ENCODE measurements at regions not wholly inside any gene's neighbourhood (a gene's known extent, or its start where the extent isn't known, plus 50 kb on each side); places are given as distances from the start of the nearest gene placed in this dataset.

- Histone ChIP-seq H4K91ac (ENCODE audit: insufficient read depth, low read depth, low read length) (no peak overlapping the region), H3K9ac (ENCODE audit: low read depth, low read length) (no peak overlapping the region), H2BK120ac (ENCODE audit: low read depth, low read length) (no peak overlapping the region), H4K20me1 (ENCODE audit: insufficient read depth, low read length) (no peaks in the 10 kb centered on the region), H3K27me3 (ENCODE audit: control insufficient read depth, insufficient read depth, low read length) (peaks cover 9% of the 10 kb centered on the region), H3K23ac (ENCODE audit: low read depth, low read length) (no peak overlapping the region), H4K8ac (ENCODE audit: low read depth in 2 of 2, low read length in 2 of 2) (no peak overlapping the region), H3K18ac (ENCODE audit: low read depth, low read length) (no peak overlapping the region), H2BK15ac (ENCODE audit: low read depth, low read length) (no peak overlapping the region), H2AFZ (replicated peaks; ENCODE audit: low read length, poor library complexity) (no peak overlapping the region), H3K56ac (ENCODE audit: extremely low read depth, insufficient read depth, low read length) (no peak overlapping the region), H3K14ac (replicated peaks; ENCODE audit: low read depth, low read length) (no peak overlapping the region), H3K9me1 (ENCODE audit: insufficient read depth, low read length) (no peaks in the 10 kb centered on the region), H3K9me3 (ENCODE audit: control insufficient read depth, insufficient read depth, low read length) (no peaks in the 10 kb centered on the region), H3K4me1 (ENCODE audit: control insufficient read depth, insufficient read depth, low read length) (no peaks in the 10 kb centered on the region), H4K5ac (ENCODE audit: low read depth, low read length) (no peak overlapping the region), H2BK5ac (ENCODE audit: low read depth, low read length, poor library complexity, severe bottlenecking) (no peak overlapping the region), H3K4ac (ENCODE audit: low read depth, low read length) (no peak overlapping the region), H2AK5ac (ENCODE audit: low read depth, low read length) (no peak overlapping the region), H3K4me2 (ENCODE audit: low read depth, low read length) (no peak overlapping the region), H3K4me3 (ENCODE audit: insufficient read depth, low read depth, low read length) (no peak overlapping the region), H3K36me3 (ENCODE audit: control insufficient read depth, insufficient read depth, low read length) (no peaks in the 10 kb centered on the region), H2AK9ac (replicated peaks; ENCODE audit: low read depth, low read length, poor library complexity) (no peak overlapping the region), H3K27ac (ENCODE audit: insufficient read depth, low read length) (no peak overlapping the region), H2BK20ac (ENCODE audit: low read depth, low read length) (no peak overlapping the region), H3K79me1 (ENCODE audit: low read depth in 1 of 2, low read length in 2 of 2) (no peaks in the 10 kb centered on the region)
- BruUV-seq (replicated peaks) = no TSS peak
- DNase-seq = no peak
- in situ Hi-C loops (cut with MboI; ENCODE audit: low sequenced_read_pairs) (no loop called here), intact Hi-C loops (cut with micrococcal nuclease) (no loop called here), dilution Hi-C loops (cut with HindIII; ENCODE audit: low sequenced_read_pairs, unreplicated experiment) (no loop called here)
- CTCF ChIA-PET = no interaction called here
- TF ChIP-seq POLR2A (IDR thresholded peaks at IDR 0.05; ENCODE audit: low read depth, low read length) (no peak), MAZ (IDR thresholded peaks at IDR 0.05; ENCODE audit: borderline replicate concordance, low read depth, low read length) (no peak)
- no peak for ATAC-seq (ENCODE audit: low read depth)
- POLR2A ChIA-PET (ENCODE audit: unreplicated experiment) = no interaction called here
- 70% methylated on average over 3 of the region's 5 CpGs; no CpG with 5 or more reads in 1 of the 2 experiments for WGBS, 2 experiments (ENCODE audit: extremely low coverage in 2 of 2, insufficient read length in 1 of 2)
These were observed 89.4 kb upstream of the MAX start for GRCh38 chr14:65191716-65192115.

Measured in IMR-90 (cell line).